GM12872 (cell line): ENCODE measurements at regions not wholly inside any gene's neighbourhood (a gene's known extent, or its start where the extent isn't known, plus 50 kb on each side); places are given as distances from the start of the nearest gene placed in this dataset.

Experiments used
- TF ChIP-seq, protein P1 (sequence below): IDR thresholded peaks from 3 replicates; pipeline ENCODE4 v1.5.1; 2011; ENCODE audit warnings: low read depth, mild to moderate bottlenecking, low read length, moderate library complexity; ENCODE audit not compliant: insufficient read depth

DNA sequence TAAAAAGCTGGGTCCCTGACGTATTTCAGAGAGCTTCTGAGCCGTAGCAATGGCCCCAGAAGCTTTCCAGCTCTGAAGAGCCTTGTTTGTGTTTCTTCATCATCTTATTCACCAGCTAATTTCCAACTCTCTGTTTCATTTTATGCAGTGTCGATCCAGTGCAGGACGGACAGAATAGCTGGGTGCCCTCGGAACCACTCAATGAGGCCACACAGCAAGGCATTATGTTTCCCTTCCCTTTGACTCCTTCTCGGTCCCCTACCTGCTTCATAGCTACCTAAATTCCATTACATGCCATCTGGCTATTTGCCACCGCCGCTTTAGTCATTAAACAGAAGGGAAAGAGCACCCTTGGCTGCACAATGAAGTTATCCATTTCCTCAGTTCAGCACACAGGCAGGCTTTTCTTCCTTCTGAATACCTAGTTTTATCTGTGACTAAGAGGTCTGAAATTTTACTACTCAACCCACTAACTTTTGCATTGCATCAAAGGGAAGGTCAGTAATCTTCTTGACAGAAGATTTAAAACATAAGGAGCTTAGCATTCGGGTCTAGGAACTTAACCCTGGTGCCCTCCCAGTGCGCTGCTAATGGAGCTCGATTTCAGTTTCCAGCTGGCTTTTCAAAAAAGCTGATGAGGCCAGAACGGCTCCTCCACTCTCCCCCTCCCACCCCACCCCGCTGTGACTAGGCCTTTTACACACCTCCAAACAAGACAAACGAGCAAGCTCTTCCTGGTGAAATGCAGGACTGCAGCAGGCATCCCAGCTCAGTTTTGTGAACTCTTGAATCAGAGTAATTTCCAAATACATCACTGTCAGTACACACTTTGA is 176.8 kb downstream of the GXYLT1 start:
- TF ChIP-seq, protein P1, sequence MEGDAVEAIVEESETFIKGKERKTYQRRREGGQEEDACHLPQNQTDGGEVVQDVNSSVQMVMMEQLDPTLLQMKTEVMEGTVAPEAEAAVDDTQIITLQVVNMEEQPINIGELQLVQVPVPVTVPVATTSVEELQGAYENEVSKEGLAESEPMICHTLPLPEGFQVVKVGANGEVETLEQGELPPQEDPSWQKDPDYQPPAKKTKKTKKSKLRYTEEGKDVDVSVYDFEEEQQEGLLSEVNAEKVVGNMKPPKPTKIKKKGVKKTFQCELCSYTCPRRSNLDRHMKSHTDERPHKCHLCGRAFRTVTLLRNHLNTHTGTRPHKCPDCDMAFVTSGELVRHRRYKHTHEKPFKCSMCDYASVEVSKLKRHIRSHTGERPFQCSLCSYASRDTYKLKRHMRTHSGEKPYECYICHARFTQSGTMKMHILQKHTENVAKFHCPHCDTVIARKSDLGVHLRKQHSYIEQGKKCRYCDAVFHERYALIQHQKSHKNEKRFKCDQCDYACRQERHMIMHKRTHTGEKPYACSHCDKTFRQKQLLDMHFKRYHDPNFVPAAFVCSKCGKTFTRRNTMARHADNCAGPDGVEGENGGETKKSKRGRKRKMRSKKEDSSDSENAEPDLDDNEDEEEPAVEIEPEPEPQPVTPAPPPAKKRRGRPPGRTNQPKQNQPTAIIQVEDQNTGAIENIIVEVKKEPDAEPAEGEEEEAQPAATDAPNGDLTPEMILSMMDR, result no peak

DNA sequence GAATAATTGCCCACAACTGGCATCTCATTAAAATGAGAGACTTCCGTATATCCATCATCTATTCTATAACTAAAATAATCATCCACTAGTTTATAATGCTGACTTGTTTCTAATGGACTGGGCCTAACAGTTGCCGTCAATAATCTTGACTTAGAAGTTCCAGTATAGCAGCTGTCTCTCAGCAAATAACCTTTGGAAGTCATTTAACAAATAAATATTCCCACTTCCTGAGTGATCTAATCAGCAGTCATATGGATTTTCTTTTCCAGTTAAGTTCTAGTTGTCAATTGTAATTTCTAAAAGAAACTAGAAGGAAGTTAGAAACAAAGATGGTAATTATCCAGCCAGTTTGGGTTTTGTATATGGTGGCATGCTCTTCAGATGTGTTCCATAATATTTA is 177.8 kb downstream of the GXYLT1 start:
- TF ChIP-seq, protein P1, result no peak

DNA sequence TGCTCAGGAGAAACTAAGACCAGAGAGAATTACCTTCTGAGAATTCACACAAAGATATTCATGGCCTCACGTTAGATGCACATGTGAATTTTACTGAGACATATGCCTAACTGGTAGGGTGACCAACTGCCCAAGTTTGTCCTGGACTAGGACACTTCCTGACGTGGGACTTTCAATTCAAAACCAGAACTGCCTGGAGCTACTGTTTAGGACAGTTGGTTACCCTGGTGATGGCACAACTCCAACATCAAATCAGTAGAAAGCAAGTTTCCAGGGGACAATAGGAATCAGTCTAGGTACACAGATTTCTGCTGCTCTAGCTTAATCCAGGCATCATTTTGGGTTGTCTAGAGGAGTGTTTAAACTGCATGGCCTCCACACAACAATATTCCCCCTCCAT is 178.7 kb downstream of the GXYLT1 start:
- TF ChIP-seq, protein P1, result no peak

DNA sequence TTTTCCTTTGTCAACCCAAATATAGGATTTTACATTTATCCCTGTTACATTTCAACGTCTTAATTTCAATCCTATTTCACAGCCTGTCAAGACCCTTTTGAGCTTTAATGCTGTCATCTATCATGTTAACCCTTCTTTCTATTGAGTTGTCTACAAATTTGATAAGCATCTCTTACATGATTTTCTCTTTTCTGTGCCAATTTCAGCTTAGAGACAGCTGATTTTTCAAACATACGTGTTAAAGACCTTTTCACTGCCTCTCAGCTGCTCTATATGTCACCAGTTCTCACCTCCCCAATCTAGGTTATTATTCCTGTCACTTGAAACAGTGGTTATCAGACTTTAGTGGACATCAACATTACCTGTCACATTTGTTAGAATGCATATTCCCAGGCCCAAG is 181.3 kb downstream of the GXYLT1 start:
- TF ChIP-seq, protein P1, result no peak

DNA sequence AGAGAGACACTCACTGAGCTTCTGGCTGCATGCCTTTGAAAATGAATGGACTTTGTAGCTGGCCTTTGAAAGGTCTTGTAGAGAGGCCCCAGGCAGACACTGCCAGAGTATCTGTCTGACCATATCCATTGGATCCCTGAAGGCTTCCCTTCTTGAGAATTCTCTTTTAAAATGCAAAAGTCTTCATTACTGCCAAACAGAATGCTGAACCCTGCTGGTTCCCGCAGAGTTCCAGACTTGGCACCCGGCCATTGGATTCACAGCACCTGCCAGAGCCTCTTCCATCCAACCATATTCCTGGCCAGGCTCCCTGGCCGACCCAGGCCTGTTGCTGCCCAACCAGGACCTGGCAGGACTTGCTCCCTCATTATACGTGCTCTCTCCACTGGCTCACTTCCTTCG is 182.5 kb downstream of the GXYLT1 start:
- TF ChIP-seq, protein P1, result no peak

DNA sequence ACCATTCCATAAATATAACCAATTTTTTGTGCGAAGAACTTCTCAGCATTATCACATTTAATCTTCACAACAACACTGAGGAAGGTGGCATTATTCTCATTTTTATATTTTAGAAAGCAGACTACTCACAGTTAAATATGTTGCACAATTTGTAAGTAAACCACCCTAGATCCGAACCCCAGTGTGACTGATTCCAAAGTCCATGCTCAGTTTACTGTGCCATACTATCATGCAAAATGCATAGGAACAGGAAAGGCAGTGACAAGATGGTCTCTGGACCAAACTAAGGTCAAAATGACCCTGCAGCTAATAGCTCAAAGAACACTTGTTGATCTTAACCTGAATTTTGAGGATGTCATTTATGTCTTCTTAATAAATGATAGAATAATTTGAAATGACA is 185.4 kb downstream of the GXYLT1 start:
- TF ChIP-seq, protein P1, result no peak

DNA sequence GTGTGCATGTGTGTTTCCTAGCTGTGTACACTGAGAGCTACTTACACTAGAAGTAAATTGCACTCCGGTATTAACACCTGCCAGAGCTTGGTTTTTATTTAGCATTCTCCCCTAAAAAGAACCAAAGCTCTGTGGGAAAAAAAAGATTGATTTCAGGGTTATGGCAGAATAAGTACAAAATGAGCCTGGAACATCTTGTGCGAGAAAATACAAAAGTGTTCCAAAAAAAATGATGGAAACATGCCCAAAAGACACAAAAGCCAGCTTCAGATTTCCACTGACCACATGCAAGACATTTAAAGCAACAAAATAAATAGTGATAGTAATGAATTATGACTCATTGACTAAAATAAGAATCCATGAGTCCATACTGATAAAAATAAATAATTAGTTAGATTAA is 188.3 kb downstream of the GXYLT1 start:
- TF ChIP-seq, protein P1, result no peak
